ENCODE measurements at regions not wholly inside any gene's neighbourhood (a gene's known extent, or its start where the extent isn't known, plus 50 kb on each side); places are given as distances from the start of the nearest gene placed in this dataset.

- TF ChIP-seq CTCF (conservative IDR thresholded peaks at IDR 0.05; ENCODE audit: low read depth, low read length) (no peak), EZH2 (IDR thresholded peaks at IDR 0.05; ENCODE audit: low read length, unreplicated experiment) (no peak)
Observed at GRCh38 chr2:147554521-147555107, 290.2 kb upstream of the ACVR2A start.

Data from PC-3 (cell line).